ENCODE measurements at regions not wholly inside any gene's neighbourhood (a gene's known extent, or its start where the extent isn't known, plus 50 kb on each side); places are given as distances from the start of the nearest gene placed in this dataset.

DNA sequence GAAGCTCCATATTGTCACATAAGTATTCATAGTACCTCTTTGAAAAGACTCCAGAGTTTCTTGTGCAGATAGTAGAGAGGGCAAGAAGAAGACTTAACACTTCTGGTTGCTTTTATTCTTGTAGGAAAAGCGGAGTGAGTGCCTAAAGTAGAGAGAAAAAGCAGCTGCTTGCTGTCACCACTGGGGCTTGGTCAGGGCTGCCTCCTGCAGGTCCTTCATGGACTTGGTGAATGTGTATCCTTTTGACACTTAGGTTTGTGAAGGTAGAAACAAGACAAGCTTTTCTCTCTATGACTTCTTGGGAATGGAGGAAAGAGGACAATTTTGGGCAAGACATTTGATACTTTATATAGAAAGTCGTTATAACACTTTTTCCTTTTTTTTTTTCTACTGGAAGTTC is 312.8 kb upstream of the FANCL start:
- no peak for TF ChIP-seq SP1 (IDR thresholded peaks at IDR 0.05)
- TF ChIP-seq SUZ12 (IDR thresholded peaks at IDR 0.05): no peak

Measured in HEK293T (cell line).